SK-N-MC (cell line): ENCODE measurements at regions not wholly inside any gene's neighbourhood (a gene's known extent, or its start where the extent isn't known, plus 50 kb on each side); places are given as distances from the start of the nearest gene placed in this dataset.
A peak's percentile ranks its signal among the peaks of the same experiment; 100 is the strongest.

ENCODE experiments used
- DNase-seq: peaks from one replicate; pipeline ENCODE4 v3.0.0-alpha.2; 2011; ENCODE audit warnings: low read depth, low spot score
- H3K27ac ChIP-seq: fragments of 200-600 bp; sonication (generic); 2 replicates; pipeline ENCODE4 v1.5.1; 2016; ENCODE audit warnings: mixed run types
- H3K36me3 ChIP-seq: fragments of 200-600 bp; sonication (generic); 2 replicates; pipeline ENCODE4 v1.6.1; 2017; ENCODE audit warnings: antibody characterized with exemption, low read length, mixed read lengths; ENCODE audit not compliant: insufficient read depth
- H3K4me3 ChIP-seq: fragments of 200-600 bp; sonication (generic); 2 replicates; pipeline ENCODE4 v1.5.1; 2016
- H3K9ac ChIP-seq: fragments of 200-600 bp; sonication (generic); 2 replicates; pipeline ENCODE4 v1.8.0; 2017; ENCODE audit warnings: mixed run types, mixed read lengths; ENCODE audit not compliant: insufficient read length
- H3K9me3 ChIP-seq: fragments of 200-600 bp; sonication (generic); 2 replicates; pipeline ENCODE4 v1.6.1; 2017; ENCODE audit warnings: low read depth, mild to moderate bottlenecking, antibody characterized with exemption, low read length, moderate library complexity, mixed read lengths
- EZH2 ChIP-seq: fragments of 200-600 bp; sonication (generic); IDR thresholded peaks from one replicate; pipeline ENCODE4 v1.6.1; 2017; ENCODE audit warnings: antibody characterized with exemption
- FOXP2 ChIP-seq: optimal IDR thresholded peaks from 2 replicates; pipeline ENCODE3; 2011; ENCODE audit warnings: mild to moderate bottlenecking, moderate library complexity; ENCODE audit not compliant: insufficient read depth; ENCODE audit errors: extremely low read length, control extremely low read depth
- POLR2AphosphoS5 ChIP-seq: IDR thresholded peaks from 2 replicates; pipeline ENCODE4 v1.6.1; 2012; ENCODE audit warnings: mild to moderate bottlenecking, low read depth, low read length, borderline replicate concordance

GRCh38 chr2:9095690-9096089 is 92.2 kb upstream of the MBOAT2 start:
- Histone ChIP-seq H3K36me3 (no peaks in the 10 kb centered on the region), H3K27ac (no peak overlapping the region), H3K9ac (no peak overlapping the region), H3K4me3 (no peak overlapping the region), H3K9me3 (no peaks in the 10 kb centered on the region)
- TF ChIP-seq FOXP2 (no peak), EZH2 (no peak), POLR2AphosphoS5 (no peak)
- DNase-seq, result no peak

- Histone ChIP-seq H3K27ac (no peak overlapping the region), H3K9ac (no peak overlapping the region), H3K36me3 (no peaks in the 10 kb centered on the region), H3K9me3 (no peaks in the 10 kb centered on the region), H3K4me3 (no peak overlapping the region)
- TF ChIP-seq POLR2AphosphoS5 (no peak), EZH2 (no peak), FOXP2 (no peak)
- DNase-seq, result no peak
Observed at GRCh38 chr2:9095226-9095625, 91.7 kb upstream of the MBOAT2 start.

- no peaks in the 10 kb centered on the region for H3K9me3 ChIP-seq
- TF ChIP-seq EZH2 (no peak), POLR2AphosphoS5 (no peak), FOXP2 (no peak)
- no peak for DNase-seq
- H3K27ac ChIP-seq, result no peak overlapping the region
- H3K36me3 ChIP-seq, result no peaks in the 10 kb centered on the region
- no peak overlapping the region for H3K9ac ChIP-seq
- no peak overlapping the region for H3K4me3 ChIP-seq
Observed at GRCh38 chr2:9094117-9094516, 90.6 kb upstream of the MBOAT2 start.

- no peaks in the 10 kb centered on the region for H3K36me3 ChIP-seq
- H3K9me3 ChIP-seq, result no peaks in the 10 kb centered on the region
Observed at GRCh38 chr2:9093324-9093723, 89.8 kb upstream of the MBOAT2 start.

GRCh38 chr2:9092383-9093282 is 89.1 kb upstream of the MBOAT2 start:
- DNase-seq, result no peak
- no peaks in the 10 kb centered on the region for H3K9me3 ChIP-seq
- no peak for TF ChIP-seq FOXP2
- H3K36me3 ChIP-seq, result no peaks in the 10 kb centered on the region
- no peak overlapping the region for H3K27ac ChIP-seq
- H3K4me3 ChIP-seq, result no peak overlapping the region
- no peak overlapping the region for H3K9ac ChIP-seq

More at GRCh38 chr2:9093324-9093723, 89.8 kb upstream of the MBOAT2 start:
- DNase-seq, result no peak
- H3K9ac ChIP-seq, result no peak overlapping the region
- H3K4me3 ChIP-seq, result no peak overlapping the region
- no peak overlapping the region for H3K27ac ChIP-seq
- TF ChIP-seq EZH2, result no peak
- TF ChIP-seq POLR2AphosphoS5, result no peak
- TF ChIP-seq FOXP2, result no peak

- DNase-seq, result no peak
- no peaks in the 10 kb centered on the region for H3K9me3 ChIP-seq
- no peak overlapping the region for H3K9ac ChIP-seq
- H3K27ac ChIP-seq, result no peak overlapping the region
- TF ChIP-seq POLR2AphosphoS5 (no peak), FOXP2 (no peak), EZH2 (no peak)
- H3K36me3 ChIP-seq, result no peaks in the 10 kb centered on the region
- no peak overlapping the region for H3K4me3 ChIP-seq
Observed at GRCh38 chr2:9091811-9092210, 88.3 kb upstream of the MBOAT2 start.

GRCh38 chr2:9089831-9090230 is 86.3 kb upstream of the MBOAT2 start:
- no peak overlapping the region for H3K27ac ChIP-seq
- TF ChIP-seq POLR2AphosphoS5 (no peak), FOXP2 (no peak), EZH2 (no peak)
- no peaks in the 10 kb centered on the region for H3K9me3 ChIP-seq

GRCh38 chr2:9087121-9087681 is 83.7 kb upstream of the MBOAT2 start:
- peak overlapping the region; percentile 97 for H3K27ac ChIP-seq
- TF ChIP-seq FOXP2, result no peak
- TF ChIP-seq EZH2, result no peak
- no peak for TF ChIP-seq POLR2AphosphoS5
- no peak for DNase-seq
- peak overlapping the region; percentile 72 for H3K4me3 ChIP-seq
- H3K36me3 ChIP-seq, result no peaks in the 10 kb centered on the region
- peak overlapping the region; percentile 63 for H3K9ac ChIP-seq
- H3K9me3 ChIP-seq, result no peaks in the 10 kb centered on the region

More at GRCh38 chr2:9089831-9090230, 86.3 kb upstream of the MBOAT2 start:
- Histone ChIP-seq H3K36me3 (no peaks in the 10 kb centered on the region), H3K9ac (no peak overlapping the region), H3K4me3 (no peak overlapping the region)
- no peak for DNase-seq
